NCI-H2029 treated with DMSO at 0.1 percent for 48 hours (cell line): ENCODE measurements at regions not wholly inside any gene's neighbourhood (a gene's known extent, or its start where the extent isn't known, plus 50 kb on each side); places are given as distances from the start of the nearest gene placed in this dataset.
"Not testable (repeated sequence)": the region's sequence is repeated elsewhere in the genome, so short reads cannot be mapped to it uniquely, and the experiment has no call there.

Source experiments
- DNase-seq: peaks from one replicate; lab custom pipeline; 2025; lab: John Stamatoyannopoulos, UW

- no peak for DNase-seq
These were observed 72.0 kb upstream of the TARDBP start for GRCh38 chr1:10940451-10940804.

GRCh38 chr1:10940838-10941237 is 71.6 kb upstream of the TARDBP start:
- DNase-seq, result no peak

GRCh38 chr1:10941891-10942541 is 70.4 kb upstream of the TARDBP start:
- DNase-seq, result no peak

- DNase-seq, result no peak
These were observed 69.9 kb upstream of the TARDBP start for GRCh38 chr1:10942542-10942912.

GRCh38 chr1:10943041-10943440 is 69.4 kb upstream of the TARDBP start:
- DNase-seq, result no peak

GRCh38 chr1:10943991-10944730 is 68.3 kb upstream of the TARDBP start:
- peak; percentile 91 for DNase-seq

- DNase-seq, result no peak
These were observed 66.4 kb upstream of the TARDBP start for GRCh38 chr1:10945991-10946509.

GRCh38 chr1:10947181-10947580 is 65.3 kb upstream of the TARDBP start:
- DNase-seq, result no peak

GRCh38 chr1:10947691-10948462 is 64.6 kb upstream of the TARDBP start:
- no peak for DNase-seq

GRCh38 chr1:10948463-10948775 is 64.0 kb upstream of the TARDBP start:
- no peak for DNase-seq

GRCh38 chr1:10950316-10951172 is 61.9 kb upstream of the TARDBP start:
- no peak for DNase-seq

GRCh38 chr1:10951298-10951697 is 61.2 kb upstream of the TARDBP start:
- not testable (repeated sequence) for DNase-seq

GRCh38 chr1:10951961-10952360 is 60.5 kb upstream of the TARDBP start:
- no peak for DNase-seq

GRCh38 chr1:10953505-10954193 is 58.8 kb upstream of the TARDBP start:
- DNase-seq, result no peak

GRCh38 chr1:10957133-10957532 is 55.3 kb upstream of the TARDBP start:
- DNase-seq, result no peak

- peak; percentile 60 for DNase-seq
These were observed 53.8 kb upstream of the TARDBP start for GRCh38 chr1:10958614-10959013.

- DNase-seq, result no peak
These were observed 51.8 kb upstream of the TARDBP start for GRCh38 chr1:10960411-10961299.

- no peak for DNase-seq
These were observed 51.1 kb upstream of the TARDBP start for GRCh38 chr1:10961300-10961833.

- DNase-seq, result peak; percentile 94
These were observed 50.0 kb upstream of the TARDBP start for GRCh38 chr1:10962483-10962882.
